ENCODE measurements at regions not wholly inside any gene's neighbourhood (a gene's known extent, or its start where the extent isn't known, plus 50 kb on each side); places are given as distances from the start of the nearest gene placed in this dataset.

- Histone ChIP-seq H3K27me3 (no peaks in the 10 kb centered on the region), H3K4me1 (no peaks in the 10 kb centered on the region), H3K9me3 (no peaks in the 10 kb centered on the region), H3K36me3 (no peaks in the 10 kb centered on the region), H3K27ac (no peak overlapping the region), H3K4me3 (no peak overlapping the region)
- intact Hi-C loops (cut with DNase I), result no loop called here
- no peak for DNase-seq (ENCODE audit: extremely low spot score in 2 of 2)
- TF ChIP-seq POLR2AphosphoS5 (IDR thresholded peaks at IDR 0.05; ENCODE audit: insufficient read depth in 1 of 2, low read depth in 1 of 2) (no peak), CTCF (IDR thresholded peaks at IDR 0.05) (no peak), POLR2A (IDR thresholded peaks at IDR 0.05) (no peak)
Observed at GRCh38 chr16:5509794-5510193, 412.2 kb upstream of the EEF2KMT start.

GRCh38 chr16:5509336-5509735, 411.7 kb upstream of the EEF2KMT start:
- intact Hi-C loops (cut with DNase I), result no loop called here

GRCh38 chr16:5508371-5508770, 410.8 kb upstream of the EEF2KMT start:
- no peaks in the 10 kb centered on the region for H3K4me1 ChIP-seq
- H3K27ac ChIP-seq, result no peak overlapping the region
- H3K36me3 ChIP-seq, result no peaks in the 10 kb centered on the region
- no peak overlapping the region for H3K4me3 ChIP-seq
- no peak for DNase-seq (ENCODE audit: extremely low spot score in 2 of 2)
- H3K27me3 ChIP-seq, result no peaks in the 10 kb centered on the region
- intact Hi-C loops (cut with DNase I), result no loop called here
- H3K9me3 ChIP-seq, result no peaks in the 10 kb centered on the region
- TF ChIP-seq POLR2AphosphoS5 (IDR thresholded peaks at IDR 0.05; ENCODE audit: insufficient read depth in 1 of 2, low read depth in 1 of 2) (no peak), POLR2A (IDR thresholded peaks at IDR 0.05) (no peak), CTCF (IDR thresholded peaks at IDR 0.05) (no peak)

More at GRCh38 chr16:5509336-5509735, 411.7 kb upstream of the EEF2KMT start:
- TF ChIP-seq CTCF (IDR thresholded peaks at IDR 0.05), result no peak
- TF ChIP-seq POLR2A (IDR thresholded peaks at IDR 0.05), result no peak
- no peak for TF ChIP-seq POLR2AphosphoS5 (IDR thresholded peaks at IDR 0.05; ENCODE audit: insufficient read depth in 1 of 2, low read depth in 1 of 2)
- Histone ChIP-seq H3K36me3 (no peaks in the 10 kb centered on the region), H3K9me3 (no peaks in the 10 kb centered on the region), H3K27me3 (no peaks in the 10 kb centered on the region), H3K4me3 (no peak overlapping the region), H3K27ac (no peak overlapping the region), H3K4me1 (no peaks in the 10 kb centered on the region)
- no peak for DNase-seq (ENCODE audit: extremely low spot score in 2 of 2)

GRCh38 chr16:5506021-5506420, 408.4 kb upstream of the EEF2KMT start:
- Histone ChIP-seq H3K4me1 (no peaks in the 10 kb centered on the region), H3K4me3 (no peak overlapping the region), H3K36me3 (no peaks in the 10 kb centered on the region), H3K27ac (no peak overlapping the region), H3K9me3 (no peaks in the 10 kb centered on the region), H3K27me3 (no peaks in the 10 kb centered on the region)
- TF ChIP-seq POLR2A (IDR thresholded peaks at IDR 0.05), result no peak
- no peak for TF ChIP-seq CTCF (IDR thresholded peaks at IDR 0.05)
- no peak for TF ChIP-seq POLR2AphosphoS5 (IDR thresholded peaks at IDR 0.05; ENCODE audit: insufficient read depth in 1 of 2, low read depth in 1 of 2)
- intact Hi-C loops (cut with DNase I), result no loop called here
- no peak for DNase-seq (ENCODE audit: extremely low spot score in 2 of 2)

- no peaks in the 10 kb centered on the region for H3K36me3 ChIP-seq
- H3K27me3 ChIP-seq, result no peaks in the 10 kb centered on the region
- H3K4me3 ChIP-seq, result no peak overlapping the region
- no peak for DNase-seq (ENCODE audit: extremely low spot score in 2 of 2)
- TF ChIP-seq CTCF (IDR thresholded peaks at IDR 0.05) (no peak), POLR2AphosphoS5 (IDR thresholded peaks at IDR 0.05; ENCODE audit: insufficient read depth in 1 of 2, low read depth in 1 of 2) (no peak), POLR2A (IDR thresholded peaks at IDR 0.05) (no peak)
- no peaks in the 10 kb centered on the region for H3K9me3 ChIP-seq
- H3K4me1 ChIP-seq, result no peaks in the 10 kb centered on the region
- no peak overlapping the region for H3K27ac ChIP-seq
- intact Hi-C loops (cut with DNase I), result no loop called here
Observed at GRCh38 chr16:5505091-5505887, 407.7 kb upstream of the EEF2KMT start.

Data from vagina (tissue), 2 donors.